Thoracic aorta (tissue), 2 donors: ENCODE measurements at regions not wholly inside any gene's neighbourhood (a gene's known extent, or its start where the extent isn't known, plus 50 kb on each side); places are given as distances from the start of the nearest gene placed in this dataset.

Experiments used
- ATAC-seq: fragments of 150-250 bp; one replicate; pipeline ENCODE4 v1.8.0; 2017; ENCODE audit warnings: low read depth; ENCODE audit not compliant: insufficient number of reproducible peaks, low FRiP score
- DNase-seq: peaks from one replicate; pipeline ENCODE4 v3.0.0-alpha.2; 2020; ENCODE audit warnings: low spot score
- H3K27ac ChIP-seq, 2 donors: fragments of 200-600 bp; sonication (generic); 1 replicate in 1 of 2; 2 replicates in 1 of 2; pipeline ENCODE4 v1.5.1; 2016; ENCODE audit warnings: mild to moderate bottlenecking in 2 of 2, moderate library complexity in 2 of 2
- H3K27me3 ChIP-seq: fragments of 200-600 bp; sonication (generic); replicated peaks from 2 replicates; pipeline ENCODE4 v1.6.0; 2016; ENCODE audit warnings: mild to moderate bottlenecking; ENCODE audit not compliant: insufficient read depth
- H3K36me3 ChIP-seq: fragments of 200-600 bp; sonication (generic); one replicate; pipeline ENCODE4 v1.5.1; 2016
- H3K4me1 ChIP-seq, 2 donors: fragments of 200-600 bp; sonication (generic); 1 replicate in 1 of 2; 2 replicates in 1 of 2; pipeline versions ENCODE4 v1.5.1 to v1.6.0; 2016; ENCODE audit warnings: low read depth in 2 of 2, mild to moderate bottlenecking in 1 of 2; ENCODE audit not compliant: control insufficient read depth in 1 of 2
- H3K4me3 ChIP-seq: fragments of 200-600 bp; sonication (generic); 2 replicates; pipeline ENCODE4 v1.5.1; 2016; ENCODE audit warnings: mild to moderate bottlenecking
- H3K9me3 ChIP-seq: fragments of 200-600 bp; sonication (generic); 2 replicates; pipeline ENCODE4 v1.5.1; 2016
- CTCF ChIP-seq: fragments of 200-600 bp; sonication (generic); IDR thresholded peaks from one replicate; pipeline ENCODE4 v1.5.1; 2019; ENCODE audit warnings: antibody characterized with exemption

DNA sequence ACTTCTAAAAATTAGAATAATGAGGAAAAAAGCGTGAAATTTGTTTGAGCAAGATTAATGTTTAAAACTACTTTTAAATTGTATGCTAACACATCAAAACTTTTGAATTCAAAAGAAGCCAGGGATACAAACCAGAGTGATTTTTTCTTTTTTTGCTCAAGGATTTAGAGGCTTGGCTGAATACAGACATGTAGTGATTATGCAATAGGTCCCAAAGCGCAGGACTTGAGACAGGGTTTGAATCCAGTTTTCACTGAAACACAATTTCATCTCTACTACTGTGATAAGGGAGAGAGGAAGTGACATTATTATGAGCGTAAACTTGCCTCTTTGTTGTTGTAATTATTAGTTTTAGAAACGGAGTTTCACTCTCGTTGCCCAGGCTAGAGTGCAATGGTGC lies 207.3 kb downstream of the ZNF33B start:
- H3K27me3 ChIP-seq = no peaks in the 10 kb centered on the region
- no peaks in the 10 kb centered on the region for H3K9me3 ChIP-seq
- no peaks in the 10 kb centered on the region for H3K4me1 ChIP-seq
- no peak for DNase-seq
- H3K36me3 ChIP-seq = no peaks in the 10 kb centered on the region
- no peak overlapping the region for H3K4me3 ChIP-seq
- no peak for TF ChIP-seq CTCF
- no peak overlapping the region for H3K27ac ChIP-seq
- ATAC-seq = no peak

DNA sequence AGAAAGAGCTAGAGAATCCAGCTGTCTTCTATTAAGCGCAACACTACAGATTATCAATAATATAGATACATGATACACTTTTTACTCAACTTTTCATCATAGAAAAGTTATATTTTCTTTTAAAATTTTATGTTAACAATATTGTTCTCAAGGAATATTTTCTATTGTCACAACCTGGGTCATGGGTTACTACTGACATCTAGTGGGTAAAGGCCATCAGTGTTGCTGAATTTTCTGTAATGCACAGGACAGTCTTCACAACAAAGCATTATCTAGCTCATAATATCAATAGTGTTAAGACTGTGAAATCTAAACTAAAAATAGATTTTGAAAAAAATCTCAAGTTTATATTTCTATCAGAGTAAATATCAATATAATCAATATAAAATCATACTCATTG lies 209.8 kb downstream of the ZNF33B start:
- H3K4me3 ChIP-seq = no peak overlapping the region
- no peak for ATAC-seq

GRCh38 chr10:42422911-42423310 lies 215.5 kb downstream of the ZNF33B start:
- H3K36me3 ChIP-seq = no peaks in the 10 kb centered on the region
- H3K27me3 ChIP-seq = no peaks in the 10 kb centered on the region
- no peak for DNase-seq
- no peak overlapping the region for H3K4me3 ChIP-seq
- H3K9me3 ChIP-seq = no peaks in the 10 kb centered on the region
- H3K27ac ChIP-seq = no peak overlapping the region
- no peak for TF ChIP-seq CTCF
- ATAC-seq = no peak
- H3K4me1 ChIP-seq = no peaks in the 10 kb centered on the region

More for the DNA sequence above, 209.8 kb downstream of the ZNF33B start:
- Histone ChIP-seq H3K27me3 (no peaks in the 10 kb centered on the region), H3K9me3 (no peaks in the 10 kb centered on the region), H3K27ac (no peak overlapping the region), H3K36me3 (no peaks in the 10 kb centered on the region), H3K4me1 (no peaks in the 10 kb centered on the region)
- no peak for TF ChIP-seq CTCF
- no peak for DNase-seq

DNA sequence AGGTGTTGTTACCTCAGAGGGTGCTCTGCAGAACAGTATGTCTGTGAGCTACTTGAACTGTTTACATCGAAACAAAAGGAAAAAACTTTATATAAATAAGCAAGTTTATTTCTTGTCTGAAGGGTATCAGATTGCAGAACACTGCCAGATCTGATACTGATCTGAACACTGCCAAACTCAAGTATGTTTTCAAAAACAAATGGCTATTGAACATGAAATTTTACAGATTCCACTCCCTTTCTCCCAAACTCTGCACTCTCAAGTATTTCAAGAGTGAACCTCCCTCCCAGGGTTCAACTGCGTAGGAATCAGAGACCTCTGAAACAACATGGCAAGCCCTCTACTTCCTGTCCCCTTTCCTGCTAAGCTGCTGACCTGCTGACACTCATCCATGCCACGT lies 216.6 kb downstream of the ZNF33B start:
- H3K4me1 ChIP-seq = no peaks in the 10 kb centered on the region
- no peak for TF ChIP-seq CTCF

GRCh38 chr10:42419789-42420188 lies 218.6 kb downstream of the ZNF33B start:
- H3K9me3 ChIP-seq = no peaks in the 10 kb centered on the region
- DNase-seq (no peak), ATAC-seq (no peak)
- no peak overlapping the region for H3K27ac ChIP-seq
- H3K4me3 ChIP-seq = no peak overlapping the region
- TF ChIP-seq CTCF = no peak
- no peaks in the 10 kb centered on the region for H3K27me3 ChIP-seq
- H3K4me1 ChIP-seq = no peaks in the 10 kb centered on the region
- H3K36me3 ChIP-seq = no peaks in the 10 kb centered on the region

More for the DNA sequence above, 216.6 kb downstream of the ZNF33B start:
- no peaks in the 10 kb centered on the region for H3K27me3 ChIP-seq
- H3K9me3 ChIP-seq = no peaks in the 10 kb centered on the region
- H3K27ac ChIP-seq = no peak overlapping the region
- DNase-seq (no peak), ATAC-seq (no peak)
- no peaks in the 10 kb centered on the region for H3K36me3 ChIP-seq
- no peak overlapping the region for H3K4me3 ChIP-seq
